ENCODE measurements at regions not wholly inside any gene's neighbourhood (a gene's known extent, or its start where the extent isn't known, plus 50 kb on each side); places are given as distances from the start of the nearest gene placed in this dataset.
"Not testable (repeated sequence)": the region's sequence is repeated elsewhere in the genome, so short reads cannot be mapped to it uniquely, and the experiment has no call there.

GRCh38 chr2:215784371-215784783 lies 229.0 kb downstream of the MREG start:
- Histone ChIP-seq H3K36me3 (ENCODE audit: control insufficient read depth in 3 of 3, insufficient read depth in 2 of 3, low read depth in 1 of 3, low read length in 3 of 3) (no peaks in the 10 kb centered on the region), H3K27ac (ENCODE audit: low read depth in 1 of 3, low read length in 2 of 3) (no peak overlapping the region), H3K9me3 (ENCODE audit: control insufficient read depth in 2 of 2, insufficient read depth in 1 of 2, low read depth in 1 of 2, low read length in 1 of 2) (no peaks in the 10 kb centered on the region), H3K4me1 (ENCODE audit: control insufficient read depth in 3 of 3, insufficient read depth in 2 of 3, low read depth in 1 of 3, low read length in 2 of 3) (peaks cover 0 to 4% (median 0%) of the 10 kb centered on the region in 3 donors), H3K4me3 (ENCODE audit: low read depth in 1 of 3, low read length in 3 of 3) (no peak overlapping the region), H3K27me3 (ENCODE audit: control insufficient read depth in 3 of 3, insufficient read depth in 3 of 3, low read length in 3 of 3) (no peaks in the 10 kb centered on the region)
- no peak for FAIRE-seq
- 65 to 76% (median 69%) methylated on average over 3 of the region's 3 CpGs for WGBS, 3 donors
- DNase-seq: no peak

GRCh38 chr2:215783640-215784039 lies 229.7 kb downstream of the MREG start:
- not testable (repeated sequence) for FAIRE-seq; H3K27me3 ChIP-seq (ENCODE audit: control insufficient read depth in 3 of 3, insufficient read depth in 3 of 3, low read length in 3 of 3); DNase-seq; H3K4me3 ChIP-seq (ENCODE audit: low read depth in 1 of 3, low read length in 3 of 3); H3K9me3 ChIP-seq (ENCODE audit: control insufficient read depth in 2 of 2, insufficient read depth in 1 of 2, low read depth in 1 of 2, low read length in 1 of 2); H3K36me3 ChIP-seq (ENCODE audit: control insufficient read depth in 3 of 3, insufficient read depth in 2 of 3, low read depth in 1 of 3, low read length in 3 of 3); H3K27ac ChIP-seq (ENCODE audit: low read depth in 1 of 3, low read length in 2 of 3); H3K4me1 ChIP-seq (ENCODE audit: control insufficient read depth in 3 of 3, insufficient read depth in 2 of 3, low read depth in 1 of 3, low read length in 2 of 3)
- WGBS, 3 donors: 93 to 96% (median 95%) methylated on average over 7 of the region's 7 CpGs

GRCh38 chr2:215782965-215783364 lies 230.4 kb downstream of the MREG start:
- H3K27ac ChIP-seq (ENCODE audit: low read depth in 1 of 3, low read length in 2 of 3): no peak overlapping the region
- H3K4me3 ChIP-seq (ENCODE audit: low read depth in 1 of 3, low read length in 3 of 3): no peak overlapping the region
- 95 to 98% (median 98%) methylated on average over 2 of the region's 2 CpGs for WGBS, 3 donors
- no peaks in the 10 kb centered on the region for H3K36me3 ChIP-seq (ENCODE audit: control insufficient read depth in 3 of 3, insufficient read depth in 2 of 3, low read depth in 1 of 3, low read length in 3 of 3)
- DNase-seq (no peak), FAIRE-seq (no peak)
- no peaks in the 10 kb centered on the region for H3K9me3 ChIP-seq (ENCODE audit: control insufficient read depth in 2 of 2, insufficient read depth in 1 of 2, low read depth in 1 of 2, low read length in 1 of 2)
- peaks cover 0 to 4% (median 0%) of the 10 kb centered on the region in 3 donors for H3K4me1 ChIP-seq (ENCODE audit: control insufficient read depth in 3 of 3, insufficient read depth in 2 of 3, low read depth in 1 of 3, low read length in 2 of 3)
- H3K27me3 ChIP-seq (ENCODE audit: control insufficient read depth in 3 of 3, insufficient read depth in 3 of 3, low read length in 3 of 3): no peaks in the 10 kb centered on the region

GRCh38 chr2:215782295-215782694 lies 231.1 kb downstream of the MREG start:
- no peaks in the 10 kb centered on the region for H3K9me3 ChIP-seq (ENCODE audit: control insufficient read depth in 2 of 2, insufficient read depth in 1 of 2, low read depth in 1 of 2, low read length in 1 of 2)
- no peak for FAIRE-seq
- no peak overlapping the region for H3K4me3 ChIP-seq (ENCODE audit: low read depth in 1 of 3, low read length in 3 of 3)
- H3K36me3 ChIP-seq (ENCODE audit: control insufficient read depth in 3 of 3, insufficient read depth in 2 of 3, low read depth in 1 of 3, low read length in 3 of 3): no peaks in the 10 kb centered on the region
- H3K4me1 ChIP-seq (ENCODE audit: control insufficient read depth in 3 of 3, insufficient read depth in 2 of 3, low read depth in 1 of 3, low read length in 2 of 3): peaks cover 0 to 4% (median 0%) of the 10 kb centered on the region in 3 donors
- DNase-seq: no peak
- WGBS, 3 donors: 91 to 100% (median 92%) methylated on average over 1 of the region's 1 CpG
- H3K27ac ChIP-seq (ENCODE audit: low read depth in 1 of 3, low read length in 2 of 3): no peak overlapping the region
- H3K27me3 ChIP-seq (ENCODE audit: control insufficient read depth in 3 of 3, insufficient read depth in 3 of 3, low read length in 3 of 3): no peaks in the 10 kb centered on the region

GRCh38 chr2:215780907-215781685 lies 232.3 kb downstream of the MREG start:
- 51 to 63% (median 55%) methylated on average over 3 of the region's 3 CpGs for WGBS, 3 donors
- H3K27ac ChIP-seq (ENCODE audit: low read depth in 1 of 3, low read length in 2 of 3): no peak overlapping the region
- H3K36me3 ChIP-seq (ENCODE audit: control insufficient read depth in 3 of 3, insufficient read depth in 2 of 3, low read depth in 1 of 3, low read length in 3 of 3): no peaks in the 10 kb centered on the region
- H3K4me1 ChIP-seq (ENCODE audit: control insufficient read depth in 3 of 3, insufficient read depth in 2 of 3, low read depth in 1 of 3, low read length in 2 of 3): no peaks in the 10 kb centered on the region
- no peaks in the 10 kb centered on the region for H3K27me3 ChIP-seq (ENCODE audit: control insufficient read depth in 3 of 3, insufficient read depth in 3 of 3, low read length in 3 of 3)
- DNase-seq (no peak), FAIRE-seq (no peak)
- no peaks in the 10 kb centered on the region for H3K9me3 ChIP-seq (ENCODE audit: control insufficient read depth in 2 of 2, insufficient read depth in 1 of 2, low read depth in 1 of 2, low read length in 1 of 2)
- H3K4me3 ChIP-seq (ENCODE audit: low read depth in 1 of 3, low read length in 3 of 3): no peak overlapping the region

- FAIRE-seq (no peak), DNase-seq (no peak)
- no peak overlapping the region for H3K4me3 ChIP-seq (ENCODE audit: low read depth in 1 of 3, low read length in 3 of 3)
- no peaks in the 10 kb centered on the region for H3K4me1 ChIP-seq (ENCODE audit: control insufficient read depth in 3 of 3, insufficient read depth in 2 of 3, low read depth in 1 of 3, low read length in 2 of 3)
- 66 to 75% (median 70%) methylated on average over 5 of the region's 5 CpGs for WGBS, 3 donors
- no peak overlapping the region for H3K27ac ChIP-seq (ENCODE audit: low read depth in 1 of 3, low read length in 2 of 3)
- H3K36me3 ChIP-seq (ENCODE audit: control insufficient read depth in 3 of 3, insufficient read depth in 2 of 3, low read depth in 1 of 3, low read length in 3 of 3): no peaks in the 10 kb centered on the region
- H3K9me3 ChIP-seq (ENCODE audit: control insufficient read depth in 2 of 2, insufficient read depth in 1 of 2, low read depth in 1 of 2, low read length in 1 of 2): no peaks in the 10 kb centered on the region
- H3K27me3 ChIP-seq (ENCODE audit: control insufficient read depth in 3 of 3, insufficient read depth in 3 of 3, low read length in 3 of 3): no peaks in the 10 kb centered on the region
These were observed 233.0 kb downstream of the MREG start for GRCh38 chr2:215780313-215780712.

- Histone ChIP-seq H3K9me3 (ENCODE audit: control insufficient read depth in 2 of 2, insufficient read depth in 1 of 2, low read depth in 1 of 2, low read length in 1 of 2) (no peaks in the 10 kb centered on the region), H3K4me3 (ENCODE audit: low read depth in 1 of 3, low read length in 3 of 3) (no peak overlapping the region), H3K36me3 (ENCODE audit: control insufficient read depth in 3 of 3, insufficient read depth in 2 of 3, low read depth in 1 of 3, low read length in 3 of 3) (no peaks in the 10 kb centered on the region), H3K27me3 (ENCODE audit: control insufficient read depth in 3 of 3, insufficient read depth in 3 of 3, low read length in 3 of 3) (no peaks in the 10 kb centered on the region), H3K4me1 (ENCODE audit: control insufficient read depth in 3 of 3, insufficient read depth in 2 of 3, low read depth in 1 of 3, low read length in 2 of 3) (no peaks in the 10 kb centered on the region), H3K27ac (ENCODE audit: low read depth in 1 of 3, low read length in 2 of 3) (no peak overlapping the region)
- FAIRE-seq (no peak), DNase-seq (no peak)
- WGBS, 3 donors: 75 to 91% (median 83%) methylated on average over 3 of the region's 3 CpGs
These were observed 233.4 kb downstream of the MREG start for GRCh38 chr2:215779912-215780311.

- Histone ChIP-seq H3K9me3 (ENCODE audit: control insufficient read depth in 2 of 2, insufficient read depth in 1 of 2, low read depth in 1 of 2, low read length in 1 of 2) (no peaks in the 10 kb centered on the region), H3K27me3 (ENCODE audit: control insufficient read depth in 3 of 3, insufficient read depth in 3 of 3, low read length in 3 of 3) (no peaks in the 10 kb centered on the region), H3K4me3 (ENCODE audit: low read depth in 1 of 3, low read length in 3 of 3) (no peak overlapping the region), H3K4me1 (ENCODE audit: control insufficient read depth in 3 of 3, insufficient read depth in 2 of 3, low read depth in 1 of 3, low read length in 2 of 3) (peaks cover 0 to 3% (median 0%) of the 10 kb centered on the region in 3 donors), H3K36me3 (ENCODE audit: control insufficient read depth in 3 of 3, insufficient read depth in 2 of 3, low read depth in 1 of 3, low read length in 3 of 3) (no peaks in the 10 kb centered on the region), H3K27ac (ENCODE audit: low read depth in 1 of 3, low read length in 2 of 3) (no peak overlapping the region)
- FAIRE-seq (no peak), DNase-seq (no peak)
- 76 to 84% (median 76%) methylated on average over 7 of the region's 7 CpGs for WGBS, 3 donors
These were observed 235.8 kb downstream of the MREG start for GRCh38 chr2:215777465-215778044.
